ENCODE measurements at regions not wholly inside any gene's neighbourhood (a gene's known extent, or its start where the extent isn't known, plus 50 kb on each side); places are given as distances from the start of the nearest gene placed in this dataset.

DNA sequence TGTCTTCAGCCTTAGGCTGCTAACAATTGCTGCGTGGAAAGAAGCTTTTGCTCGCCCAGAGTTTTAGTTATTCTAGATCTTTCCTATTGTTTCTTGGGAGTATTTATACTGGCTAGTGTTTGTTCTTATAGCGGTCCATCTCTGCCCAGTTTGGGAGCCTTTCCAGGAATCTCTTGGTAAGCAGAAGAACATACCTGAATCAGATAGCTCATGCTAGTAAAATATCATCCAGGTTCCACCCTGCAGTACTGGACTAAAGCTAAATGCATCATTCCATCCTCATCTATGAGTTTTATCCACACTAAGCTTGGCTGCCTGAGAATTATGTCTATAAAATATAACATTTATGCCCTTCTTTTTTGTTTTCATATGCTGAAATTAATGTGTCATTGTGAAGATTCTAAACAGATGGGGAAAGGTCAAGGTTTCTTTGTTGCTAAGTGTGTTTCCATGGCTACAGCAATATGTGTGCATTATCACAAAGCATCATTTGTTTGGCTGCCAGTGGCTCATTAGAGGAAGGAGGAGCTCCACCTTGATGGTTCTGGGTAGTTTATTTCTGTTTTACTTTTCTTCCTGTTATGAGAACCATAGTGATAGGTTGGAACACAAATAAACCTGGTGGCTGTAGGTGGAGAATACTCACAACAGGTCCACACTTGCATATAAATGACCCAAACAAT, 182.8 kb downstream of the PIK3C3 start:
- DNase-seq (ENCODE audit: low read depth in 2 of 2): no peak

DNA sequence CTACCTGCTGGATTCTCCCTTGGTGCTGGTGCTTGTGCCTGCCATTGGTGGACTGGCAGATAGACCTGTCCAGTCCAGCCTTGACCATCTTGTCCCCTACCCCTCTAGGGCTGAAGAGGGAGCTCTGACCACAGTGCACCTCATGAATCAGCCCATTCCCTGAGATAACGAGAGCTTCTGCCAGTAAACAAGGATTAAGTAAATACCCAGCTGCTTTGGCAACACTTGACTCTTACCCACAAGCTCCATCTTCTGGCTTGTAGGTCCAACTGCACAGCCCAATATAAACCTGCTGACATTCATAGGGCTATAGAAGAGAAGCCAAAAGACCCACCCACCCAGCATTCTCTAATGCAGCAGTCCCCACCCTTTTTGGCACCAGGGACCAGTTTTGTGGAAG, 186.4 kb downstream of the PIK3C3 start:
- DNase-seq (ENCODE audit: low read depth in 2 of 2): no peak

DNA sequence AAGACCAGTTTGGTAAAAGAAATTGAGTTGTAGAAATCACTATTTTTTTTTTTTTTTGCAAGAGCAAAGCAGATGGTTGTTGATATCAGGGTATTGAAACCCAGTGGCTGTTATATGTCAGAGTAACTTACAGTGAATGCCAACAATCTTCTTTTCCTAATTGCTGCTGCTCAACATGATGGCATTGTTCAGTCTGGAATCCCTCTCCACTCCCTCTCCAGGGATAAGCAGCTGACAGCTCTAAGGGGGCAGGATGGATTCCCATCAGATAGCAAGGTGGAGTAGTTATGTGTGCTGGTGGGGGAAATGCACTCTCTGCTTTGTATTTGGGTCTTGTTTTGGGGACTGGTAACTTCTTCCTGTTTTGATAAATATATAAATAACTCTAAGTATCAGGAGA, 200.0 kb downstream of the PIK3C3 start:
- DNase-seq (ENCODE audit: low read depth in 2 of 2): no peak

DNA sequence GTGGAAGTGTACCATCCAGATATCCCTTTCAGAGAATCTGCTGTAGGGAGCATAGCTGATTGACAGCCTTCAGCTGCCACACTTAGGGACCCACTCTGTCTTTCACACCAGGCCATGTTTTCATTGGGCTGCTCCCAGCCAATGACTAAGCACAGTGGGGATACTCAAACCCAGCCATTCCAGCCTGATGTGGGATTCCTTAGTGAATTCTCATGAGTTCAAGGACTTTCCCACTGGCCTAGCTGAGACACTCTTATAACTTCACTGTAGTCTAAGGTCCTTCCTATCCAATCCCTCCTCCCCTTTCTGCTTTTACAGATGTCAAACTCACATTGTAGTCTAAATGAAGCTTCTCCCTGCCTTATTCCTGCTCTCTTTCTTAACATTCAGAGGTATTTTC, 201.2 kb downstream of the PIK3C3 start:
- no peak for DNase-seq (ENCODE audit: low read depth in 2 of 2)

DNA sequence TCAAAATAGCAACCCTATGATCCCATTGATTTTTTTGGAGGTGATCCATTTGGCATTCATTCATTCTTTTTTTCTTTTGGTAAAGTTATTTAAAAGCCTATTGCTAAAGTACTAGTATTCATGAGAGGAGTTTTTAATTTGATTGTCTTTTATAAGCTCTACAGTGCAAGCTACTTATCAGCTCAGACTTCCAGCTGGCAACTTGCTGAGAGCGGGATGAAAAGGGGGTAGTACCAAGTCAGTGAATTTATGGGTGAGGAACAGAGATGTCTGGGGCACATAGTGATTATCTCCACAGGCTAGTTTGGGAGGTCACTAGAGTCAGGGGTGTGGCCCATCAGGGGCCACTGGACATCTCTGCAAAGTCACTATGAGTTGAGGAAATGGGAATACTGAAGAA, 202.4 kb downstream of the PIK3C3 start:
- DNase-seq (ENCODE audit: low read depth in 2 of 2): no peak

DNA sequence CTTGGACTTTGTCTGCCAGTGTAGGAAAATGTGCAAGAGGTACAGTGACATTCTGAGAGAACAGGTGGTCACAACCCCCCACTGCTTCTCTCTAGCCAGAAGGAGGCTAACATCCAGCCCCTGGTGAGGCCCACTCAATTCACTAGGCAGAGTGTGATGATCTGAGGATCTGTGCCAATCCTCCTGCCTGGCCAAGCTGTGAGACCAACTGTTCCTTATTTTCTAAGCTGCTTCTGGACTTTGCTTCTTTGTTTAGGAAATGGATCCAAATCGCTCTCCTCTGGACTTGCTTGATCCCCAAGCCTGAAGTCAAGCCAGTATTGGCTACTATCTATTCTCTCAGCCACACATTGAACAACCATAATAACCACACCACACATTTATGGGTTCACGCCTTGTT, 202.8 kb downstream of the PIK3C3 start:
- no peak for DNase-seq (ENCODE audit: low read depth in 2 of 2)

DNA sequence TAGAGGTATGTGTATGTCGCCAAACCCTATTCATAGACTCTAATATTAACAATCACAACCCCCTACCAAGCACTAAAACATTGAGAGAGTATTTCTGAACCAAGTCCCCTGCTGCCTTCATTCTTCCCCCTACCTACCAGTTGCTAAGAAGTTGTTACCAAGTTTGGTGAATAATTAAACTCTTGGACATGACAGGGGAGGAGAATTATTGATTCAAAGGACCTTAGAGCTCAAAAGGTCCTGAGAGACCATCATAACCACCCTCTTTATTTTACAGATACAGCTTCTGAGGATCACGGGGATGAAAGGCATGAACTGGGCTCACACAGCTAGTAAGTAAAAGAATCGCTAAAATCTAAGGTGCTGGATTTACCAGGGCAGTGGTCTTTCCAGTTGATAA, 204.1 kb downstream of the PIK3C3 start:
- DNase-seq (ENCODE audit: low read depth in 2 of 2): no peak

DNA sequence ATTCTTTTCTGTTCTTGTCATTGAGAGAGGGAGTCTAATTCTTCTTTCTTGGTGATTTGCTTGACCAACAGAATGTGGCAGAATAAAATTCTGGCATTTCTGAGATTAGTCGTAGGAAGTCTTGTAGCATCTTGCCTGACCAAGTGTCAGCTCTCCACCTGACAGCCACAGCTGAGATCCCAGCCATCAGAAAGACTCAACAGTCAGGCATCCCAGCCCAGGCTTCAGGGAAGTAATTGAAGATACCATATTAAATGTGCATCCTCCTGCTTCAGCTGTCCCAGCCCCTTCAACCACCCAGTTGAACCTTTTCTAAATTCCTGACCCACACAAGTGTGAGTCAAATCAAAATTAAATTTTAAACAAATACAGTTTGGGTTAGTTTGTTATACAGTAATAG, 208.3 kb downstream of the PIK3C3 start:
- DNase-seq (ENCODE audit: low read depth in 2 of 2): no peak

DNA sequence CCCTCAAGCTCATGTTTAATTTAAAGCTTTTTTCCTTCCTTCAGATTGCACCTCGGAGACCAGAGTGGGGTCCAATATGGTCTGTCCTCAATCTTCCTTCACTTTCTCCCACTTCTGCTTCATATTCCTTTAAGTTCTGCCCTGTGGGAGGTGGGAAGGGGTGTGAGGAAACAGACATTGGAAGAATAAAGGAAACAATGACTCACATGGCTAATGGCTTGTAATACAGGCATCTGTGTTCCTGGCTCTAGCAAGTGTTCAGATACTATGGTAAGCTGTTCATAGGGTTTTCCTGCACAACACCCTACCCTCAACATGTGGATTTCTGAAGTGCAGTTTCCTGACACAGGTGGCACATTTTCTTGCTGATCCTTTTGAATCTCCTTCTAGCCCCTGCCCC, 209.5 kb downstream of the PIK3C3 start:
- DNase-seq (ENCODE audit: low read depth in 2 of 2): no peak

DNA sequence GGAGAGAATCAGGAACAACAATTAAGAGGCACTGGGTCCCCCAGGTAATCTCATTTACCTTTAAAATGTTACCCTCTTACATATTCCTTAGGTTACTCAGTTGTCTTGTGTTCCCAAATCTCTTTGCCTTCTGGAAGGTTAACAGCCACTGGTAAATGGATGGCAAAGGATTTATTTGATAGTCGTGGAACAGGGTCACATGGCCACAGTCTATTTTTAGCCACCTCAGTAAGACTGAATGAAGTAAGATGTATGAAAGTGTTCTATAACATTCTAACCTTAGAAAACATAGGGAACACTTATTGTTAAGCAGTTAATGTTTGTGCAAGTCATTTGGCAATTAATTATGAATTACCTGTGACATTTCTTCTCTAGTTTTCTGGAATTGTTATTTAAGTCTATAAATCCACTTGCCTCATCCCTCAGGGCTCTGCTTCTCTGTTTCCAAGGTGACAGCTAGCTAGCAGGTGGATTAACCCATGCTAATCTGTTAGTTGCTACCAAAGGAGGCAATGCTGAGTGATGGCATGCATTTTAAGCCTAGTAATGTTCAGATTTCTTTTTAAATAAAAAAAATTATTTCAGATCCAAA, 211.0 kb downstream of the PIK3C3 start:
- no peak for DNase-seq (ENCODE audit: low read depth in 2 of 2)

DNA sequence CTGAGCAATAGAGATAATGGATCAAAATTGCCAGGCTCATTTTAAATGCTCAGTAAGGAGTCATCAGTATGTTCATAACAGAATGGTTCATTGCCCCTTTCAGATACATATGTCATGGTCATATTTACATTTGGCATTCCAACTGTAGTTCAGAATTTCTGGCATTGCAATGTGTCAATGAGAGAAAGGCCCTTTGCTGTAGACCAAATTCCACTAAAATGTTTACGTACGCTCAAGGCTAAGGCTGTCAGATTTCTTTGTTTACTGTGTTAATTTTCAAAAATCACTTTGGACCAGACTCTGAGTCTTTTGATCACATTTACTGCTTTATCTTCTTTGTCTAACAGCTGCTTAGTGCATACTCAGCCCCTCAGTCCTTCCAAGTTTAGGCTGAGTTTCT, 213.5 kb downstream of the PIK3C3 start:
- no peak for DNase-seq (ENCODE audit: low read depth in 2 of 2)

DNA sequence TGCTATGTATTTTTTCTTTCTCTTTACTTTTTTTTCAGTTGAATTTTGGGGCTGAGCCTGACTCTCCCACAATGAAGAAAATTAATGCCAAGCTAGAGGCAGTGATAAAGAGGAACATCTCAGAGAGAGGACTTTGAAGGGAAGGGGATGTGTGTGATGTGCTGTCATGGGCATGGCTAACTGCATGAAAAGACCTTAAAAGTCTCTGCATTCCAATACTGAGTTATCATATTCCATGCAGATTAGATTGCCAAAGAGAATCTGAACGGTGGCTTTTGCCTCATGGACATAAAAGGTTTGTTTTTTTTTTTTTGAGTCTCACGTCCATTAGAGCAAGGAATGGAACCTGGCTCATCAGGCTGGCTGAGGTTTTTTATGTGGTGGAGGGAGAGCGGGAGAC, 213.9 kb downstream of the PIK3C3 start:
- DNase-seq (ENCODE audit: low read depth in 2 of 2): no peak

DNA sequence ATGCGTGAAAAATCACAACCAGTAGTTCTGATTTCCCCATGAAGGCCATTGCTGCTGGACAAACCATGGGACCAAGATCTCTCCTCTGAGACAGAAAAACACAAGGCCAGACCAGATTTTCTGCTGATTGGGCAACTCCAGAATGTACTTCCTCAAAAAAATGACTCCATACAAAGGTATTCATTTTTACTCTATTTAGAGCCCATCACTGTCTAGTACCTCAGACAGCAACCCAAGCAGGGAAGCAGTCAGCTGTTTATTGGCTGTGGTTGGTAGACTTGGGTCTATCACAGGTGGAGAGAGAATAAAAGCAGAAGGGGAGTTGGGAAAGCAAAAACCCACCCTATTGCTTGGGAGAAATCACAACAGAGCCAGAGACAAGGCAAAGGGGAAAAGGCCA, 219.9 kb downstream of the PIK3C3 start:
- no peak for DNase-seq (ENCODE audit: low read depth in 2 of 2)

DNA sequence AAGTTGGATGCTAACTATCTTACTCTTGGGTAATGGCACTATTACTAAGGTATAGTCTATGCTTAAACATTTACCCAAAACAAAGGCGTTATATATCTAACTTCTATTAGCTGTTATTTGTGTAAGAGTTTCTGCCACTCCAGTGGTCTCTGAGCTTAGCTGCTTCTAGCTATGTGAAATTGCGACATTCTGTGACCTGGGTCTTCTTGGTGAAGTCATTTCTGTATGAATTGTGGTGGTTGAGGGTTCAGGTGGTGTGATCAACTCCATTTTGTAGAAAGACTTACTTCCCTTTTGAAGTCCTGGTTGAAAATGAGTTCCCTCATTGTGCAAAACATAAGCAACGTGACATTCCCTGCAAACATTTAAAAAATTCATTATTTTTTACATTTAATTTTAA, 221.6 kb downstream of the PIK3C3 start:
- no peak for DNase-seq (ENCODE audit: low read depth in 2 of 2)

DNA sequence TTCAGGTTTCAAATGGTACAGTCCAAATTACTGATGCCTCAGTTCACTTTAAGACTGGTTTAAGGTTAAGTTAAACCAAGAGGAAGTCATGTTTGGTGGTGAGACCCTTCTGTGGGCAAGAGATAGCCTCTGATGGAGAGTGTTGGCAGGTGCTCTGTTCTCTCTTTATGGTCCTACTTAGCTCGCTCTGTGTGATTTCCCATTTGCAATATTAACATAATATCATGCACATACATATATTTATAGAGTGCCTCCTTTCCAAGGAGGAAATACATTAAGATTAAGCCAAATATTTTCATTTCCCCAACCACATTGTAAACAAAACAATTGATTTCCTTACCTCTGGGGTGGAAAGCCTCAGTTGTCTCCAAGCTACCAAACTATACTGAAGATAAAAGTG, 222.4 kb downstream of the PIK3C3 start:
- DNase-seq (ENCODE audit: low read depth in 2 of 2): no peak

DNA sequence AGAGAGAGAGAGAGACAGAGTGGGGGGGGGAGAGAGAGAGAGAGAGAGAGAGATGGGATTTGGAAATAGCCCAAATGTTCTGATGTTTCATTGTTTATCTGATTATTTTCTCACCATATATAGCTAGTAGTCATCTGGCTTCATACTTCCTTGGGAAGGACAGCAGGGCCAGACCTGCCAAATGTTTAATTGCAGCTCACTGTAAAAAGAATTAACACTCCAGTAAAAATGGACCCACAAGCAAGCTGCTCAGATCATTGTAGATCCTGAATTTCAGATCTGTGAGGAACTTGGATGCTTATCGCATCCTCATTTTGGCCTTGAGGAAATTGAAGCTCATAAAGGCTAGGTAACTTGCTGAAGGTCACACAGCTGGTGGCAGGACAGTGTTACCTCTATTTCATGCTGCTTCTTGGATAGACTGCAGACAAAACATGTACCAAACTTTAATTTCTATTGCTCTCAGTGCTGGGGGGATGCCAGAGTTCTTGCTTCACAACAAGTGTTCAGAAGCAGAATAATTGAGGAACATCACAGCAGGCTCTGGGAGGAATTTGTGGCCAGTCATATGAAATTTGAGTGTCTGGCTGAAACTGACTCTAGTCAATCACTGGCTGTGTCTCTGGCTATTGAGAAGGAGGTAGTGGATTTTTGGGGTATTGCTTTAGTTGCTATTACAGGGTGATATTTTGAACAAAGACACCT, 223.5 kb downstream of the PIK3C3 start:
- DNase-seq (ENCODE audit: low read depth in 2 of 2): no peak

DNA sequence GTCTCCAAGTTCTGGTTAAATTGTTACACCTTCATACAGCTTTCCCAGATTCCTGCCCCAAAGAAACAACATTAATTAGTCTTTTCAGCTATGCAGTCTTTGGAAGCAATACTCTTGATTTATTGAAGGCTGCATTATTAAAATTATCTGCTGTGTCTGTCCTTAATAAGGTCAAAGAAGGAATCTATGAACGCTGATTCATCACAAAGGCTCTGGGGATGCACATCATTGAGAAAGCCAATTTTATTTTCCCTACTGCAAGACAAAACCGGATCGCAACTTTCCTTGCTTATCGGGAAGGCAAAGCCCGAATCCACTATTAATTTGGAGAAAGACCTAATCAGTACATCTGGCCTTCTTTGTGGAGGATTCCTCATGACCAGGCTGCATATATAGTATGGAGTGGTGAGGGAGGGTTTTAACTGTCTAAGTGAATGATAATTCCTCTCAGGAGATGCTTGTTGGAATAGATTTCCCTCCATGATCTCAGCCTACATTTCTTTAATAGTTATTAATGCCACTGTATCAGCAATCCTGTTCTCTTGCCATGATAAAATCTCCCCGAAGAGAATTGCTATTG, 224.6 kb downstream of the PIK3C3 start:
- DNase-seq (ENCODE audit: low read depth in 2 of 2): no peak

DNA sequence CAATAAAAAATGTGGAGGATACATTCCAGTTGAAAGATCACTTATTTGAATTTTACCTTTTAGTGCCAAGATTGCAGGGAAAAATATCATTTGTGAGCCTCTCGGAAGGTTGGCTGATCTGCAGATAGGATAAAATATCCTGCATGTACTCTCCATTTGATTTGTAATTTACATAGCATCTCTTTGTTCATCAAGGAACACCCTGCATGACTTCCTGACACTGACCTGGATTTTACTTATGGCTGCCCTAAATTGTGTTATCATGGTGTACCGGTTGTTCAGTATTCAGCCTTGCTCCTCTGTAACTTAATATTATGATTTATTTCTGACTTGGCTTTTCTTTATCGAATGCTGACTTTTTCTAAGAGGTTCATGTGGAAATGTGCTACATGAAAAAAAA, 226.4 kb downstream of the PIK3C3 start:
- DNase-seq (ENCODE audit: low read depth in 2 of 2): no peak

DNA sequence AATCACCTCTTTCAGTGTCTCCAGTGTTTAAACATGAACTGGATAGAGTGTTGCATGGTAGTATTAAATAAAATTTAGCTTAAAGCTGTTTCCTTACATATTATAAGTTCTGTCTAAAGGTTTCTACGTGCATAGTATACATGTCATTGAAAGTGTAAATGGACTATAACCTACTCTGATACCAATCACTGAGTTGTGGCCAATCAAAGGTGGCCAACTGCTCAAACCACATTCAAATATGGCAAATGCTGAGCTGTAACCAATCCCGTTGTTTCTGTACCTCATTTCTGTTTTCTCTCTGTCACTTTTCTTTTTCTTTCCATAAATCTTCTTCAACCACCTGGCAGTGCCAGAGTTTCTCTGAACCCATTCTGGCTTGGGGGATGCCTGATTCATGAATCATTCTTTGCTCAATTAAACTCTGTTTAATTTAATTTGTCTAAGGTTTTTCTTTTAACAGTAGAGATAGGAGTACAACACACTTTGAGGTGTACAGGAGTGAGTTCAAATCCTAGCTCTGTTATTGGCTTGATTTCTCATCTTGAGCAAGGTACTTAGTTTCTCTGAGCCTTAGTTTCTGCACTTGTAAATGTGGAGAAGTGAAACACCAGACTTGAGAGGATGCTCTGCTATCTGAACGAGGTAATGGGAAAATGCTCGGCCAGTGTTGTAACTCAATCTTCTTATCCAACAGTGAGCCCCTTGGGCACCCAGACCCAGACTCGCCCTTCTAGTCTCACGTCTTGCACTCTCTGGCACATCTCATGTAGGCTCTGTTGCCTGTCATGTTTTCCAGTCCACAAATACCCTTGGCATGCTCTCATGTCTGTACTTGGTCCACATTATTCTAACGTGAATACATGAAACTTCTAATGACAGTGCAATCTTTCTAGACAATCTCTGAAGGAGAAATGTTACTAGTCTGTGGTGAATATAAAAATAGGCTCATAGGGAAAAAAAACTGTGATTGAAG, 228.0 kb downstream of the PIK3C3 start:
- DNase-seq (ENCODE audit: low read depth in 2 of 2): no peak

DNA sequence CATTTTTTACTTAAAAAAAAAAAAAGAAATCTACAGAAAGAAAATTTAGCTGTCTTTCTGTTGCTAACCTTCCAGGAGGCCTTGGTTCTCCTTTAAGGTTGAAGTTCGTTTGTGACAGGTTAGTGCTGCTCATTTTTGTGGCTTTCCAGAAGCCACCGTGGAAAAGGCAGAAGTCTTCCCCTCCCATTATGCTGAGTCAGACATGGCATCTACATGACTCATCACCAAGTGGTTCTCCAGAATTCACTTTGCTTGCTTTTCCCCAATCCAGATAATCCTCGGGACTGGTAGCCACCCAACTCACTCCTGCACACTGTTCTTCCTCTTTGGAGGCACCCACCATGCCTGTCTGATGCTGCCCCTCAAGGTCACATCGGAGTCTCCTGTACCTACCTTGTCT, 228.7 kb downstream of the PIK3C3 start:
- DNase-seq (ENCODE audit: low read depth in 2 of 2): no peak

DNA sequence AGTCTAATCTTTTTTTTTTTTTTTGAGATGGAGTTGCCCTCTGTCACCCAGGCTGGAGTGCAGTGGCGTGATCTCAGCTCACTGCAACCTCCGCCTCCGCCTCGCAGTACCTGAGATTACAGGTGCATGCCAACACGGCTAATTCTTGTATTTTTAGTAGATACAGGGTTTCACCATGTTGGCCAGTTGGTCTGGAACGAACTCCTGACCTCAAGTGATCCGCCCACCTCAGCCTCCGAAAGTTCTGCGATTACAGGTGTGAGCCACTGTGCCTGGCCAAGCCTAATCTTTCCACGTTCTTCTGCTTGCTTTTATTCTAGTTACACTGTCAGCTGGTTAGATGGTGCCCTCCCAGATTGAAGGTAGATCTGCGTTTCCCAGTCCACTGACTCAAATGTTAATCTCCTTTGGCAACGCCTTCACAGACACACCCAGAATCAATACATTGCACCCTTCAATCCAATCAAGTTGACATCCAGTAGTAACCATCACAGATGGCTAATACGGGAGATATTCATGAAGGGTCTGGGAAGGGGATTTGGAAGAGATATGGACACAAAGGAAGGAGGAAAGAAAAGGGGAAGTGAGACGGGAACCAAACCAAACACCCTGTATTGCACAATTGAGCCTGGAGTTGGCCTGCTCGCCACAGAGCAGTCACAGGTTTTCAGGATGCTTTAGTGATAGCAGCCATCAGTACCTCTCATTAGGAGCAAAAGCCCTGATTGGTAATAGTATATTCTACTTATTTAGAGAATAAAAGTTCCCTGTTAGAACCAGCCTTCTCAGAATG, 229.8 kb downstream of the PIK3C3 start:
- DNase-seq (ENCODE audit: low read depth in 2 of 2): no peak

All from stimulated activated CD8-positive, alpha-beta memory T cell treated with anti-CD3 and anti-CD28 coated beads, Interleukin-7, amount 100 ng/mL, for 1 hour (primary cell).